ENCODE measurements at regions not wholly inside any gene's neighbourhood (a gene's known extent, or its start where the extent isn't known, plus 50 kb on each side); places are given as distances from the start of the nearest gene placed in this dataset.

DNA sequence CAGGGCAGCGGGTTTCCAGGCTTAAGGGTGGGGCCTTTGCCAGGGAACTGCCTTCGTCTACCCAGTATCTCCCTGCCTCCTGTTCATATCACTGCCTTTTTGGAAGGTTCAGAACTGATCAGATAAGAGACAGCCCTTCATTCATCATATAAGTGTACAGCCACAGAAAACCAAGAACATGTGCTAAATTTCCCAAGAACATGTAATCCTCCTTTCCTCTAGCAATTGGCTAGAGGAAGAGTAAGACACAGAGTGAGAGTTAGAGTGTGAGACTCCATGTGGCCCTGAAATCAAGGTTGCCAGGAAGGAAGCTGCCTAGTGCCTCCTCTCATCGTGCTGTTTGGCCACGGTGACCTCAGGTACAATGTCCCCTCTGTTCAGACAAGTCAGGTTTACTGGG lies 770.9 kb downstream of the TNS3 start:
- RAD21 ChIA-PET (ENCODE audit: low non-redundant PET in 1 of 2, low total read pairs in 2 of 2, uncharacterized antibody in 2 of 2, unreplicated experiment in 2 of 2): no interaction called here
- DNase-seq (ENCODE audit: low read depth, low spot score): no peak
- no TSS peak for BruUV-seq (replicated peaks)
- no peak overlapping the region for H3K9ac ChIP-seq (ENCODE audit: low read length)
- no peak for TF ChIP-seq EZH2 (IDR thresholded peaks at IDR 0.05)
- no peaks in the 10 kb centered on the region for H3K9me2 ChIP-seq (ENCODE audit: insufficient read depth)
- CTCF ChIA-PET: no interaction called here
- H3K4me3 ChIP-seq (replicated peaks in 1 of 2; ENCODE audit: low read depth in 1 of 2, low read length in 2 of 2): no peak overlapping the region
- no peak overlapping the region for H2AFZ ChIP-seq (ENCODE audit: low read depth, low read length, poor library complexity, severe bottlenecking)
- intact Hi-C loops (cut with micrococcal nuclease): no loop called here
- no peaks in the 10 kb centered on the region for H3K9me3 ChIP-seq (ENCODE audit: control insufficient read depth in 1 of 2, insufficient read depth in 1 of 2, low read depth in 1 of 2, low read length in 2 of 2)
- POLR2A ChIA-PET: no interaction called here
- H3K27ac ChIP-seq (ENCODE audit: low read depth, low read length): no peak overlapping the region
- no peaks in the 10 kb centered on the region for H3K27me3 ChIP-seq (ENCODE audit: insufficient read depth, low read length)
- H3K4me2 ChIP-seq (ENCODE audit: low read length): no peak overlapping the region
- no peaks in the 10 kb centered on the region for H4K20me1 ChIP-seq (ENCODE audit: insufficient read depth)
- H3K79me2 ChIP-seq (ENCODE audit: insufficient read depth, low read length): no peaks in the 10 kb centered on the region
- no peaks in the 10 kb centered on the region for H3K36me3 ChIP-seq (ENCODE audit: control insufficient read depth in 1 of 2, insufficient read depth in 2 of 2, low read length in 2 of 2)
- H3K4me1 ChIP-seq (ENCODE audit: control insufficient read depth in 1 of 2, insufficient read depth in 2 of 2, low read length in 2 of 2): 0 out of 4 replicates have a peak, but pooled peaks cover 0 to 4% of the 10 kb centered on the region in 2 experiments
- ATAC-seq: no peak

DNA sequence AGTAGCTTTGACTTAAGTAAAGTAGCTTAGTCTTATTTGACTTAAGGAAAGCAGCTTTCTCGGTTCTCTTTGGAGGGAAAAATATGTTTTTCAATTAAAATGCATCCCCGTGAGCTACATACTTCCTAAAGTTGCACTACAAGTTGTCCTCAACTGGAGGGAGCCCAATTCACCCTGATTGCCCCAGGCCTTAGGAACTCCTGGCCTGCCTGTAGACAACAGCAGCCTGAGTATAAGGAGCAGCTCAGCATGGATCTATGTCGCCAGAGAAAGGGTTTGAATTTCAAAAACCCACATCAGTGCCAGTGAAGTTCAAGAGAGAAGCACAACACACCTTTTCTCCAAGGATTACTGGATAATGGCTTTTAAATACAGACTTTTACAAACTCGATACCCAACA lies 772.0 kb downstream of the TNS3 start:
- ATAC-seq (no peak), DNase-seq (ENCODE audit: low read depth, low spot score) (no peak)
- H3K9me3 ChIP-seq (ENCODE audit: control insufficient read depth in 1 of 2, insufficient read depth in 1 of 2, low read depth in 1 of 2, low read length in 2 of 2): no peaks in the 10 kb centered on the region
- TF ChIP-seq EZH2phosphoT487 (IDR thresholded peaks at IDR 0.05; ENCODE audit: borderline replicate concordance) (no peak), ZFX (IDR thresholded peaks at IDR 0.05) (no peak), CEBPB (IDR thresholded peaks at IDR 0.05; ENCODE audit: low read depth) (no peak), SIN3A (IDR thresholded peaks at IDR 0.05; ENCODE audit: low read depth) (no peak), TCF7L2 (IDR thresholded peaks at IDR 0.05; ENCODE audit: borderline replicate concordance, extremely low read depth, insufficient read depth, insufficient read length) (no peak), RAD21 (IDR thresholded peaks at IDR 0.05; ENCODE audit: low read depth) (no peak), SP1 (IDR thresholded peaks at IDR 0.05; ENCODE audit: low read depth) (no peak), EZH2 (IDR thresholded peaks at IDR 0.05) (no peak)
- TF ChIP-seq, protein P1, sequence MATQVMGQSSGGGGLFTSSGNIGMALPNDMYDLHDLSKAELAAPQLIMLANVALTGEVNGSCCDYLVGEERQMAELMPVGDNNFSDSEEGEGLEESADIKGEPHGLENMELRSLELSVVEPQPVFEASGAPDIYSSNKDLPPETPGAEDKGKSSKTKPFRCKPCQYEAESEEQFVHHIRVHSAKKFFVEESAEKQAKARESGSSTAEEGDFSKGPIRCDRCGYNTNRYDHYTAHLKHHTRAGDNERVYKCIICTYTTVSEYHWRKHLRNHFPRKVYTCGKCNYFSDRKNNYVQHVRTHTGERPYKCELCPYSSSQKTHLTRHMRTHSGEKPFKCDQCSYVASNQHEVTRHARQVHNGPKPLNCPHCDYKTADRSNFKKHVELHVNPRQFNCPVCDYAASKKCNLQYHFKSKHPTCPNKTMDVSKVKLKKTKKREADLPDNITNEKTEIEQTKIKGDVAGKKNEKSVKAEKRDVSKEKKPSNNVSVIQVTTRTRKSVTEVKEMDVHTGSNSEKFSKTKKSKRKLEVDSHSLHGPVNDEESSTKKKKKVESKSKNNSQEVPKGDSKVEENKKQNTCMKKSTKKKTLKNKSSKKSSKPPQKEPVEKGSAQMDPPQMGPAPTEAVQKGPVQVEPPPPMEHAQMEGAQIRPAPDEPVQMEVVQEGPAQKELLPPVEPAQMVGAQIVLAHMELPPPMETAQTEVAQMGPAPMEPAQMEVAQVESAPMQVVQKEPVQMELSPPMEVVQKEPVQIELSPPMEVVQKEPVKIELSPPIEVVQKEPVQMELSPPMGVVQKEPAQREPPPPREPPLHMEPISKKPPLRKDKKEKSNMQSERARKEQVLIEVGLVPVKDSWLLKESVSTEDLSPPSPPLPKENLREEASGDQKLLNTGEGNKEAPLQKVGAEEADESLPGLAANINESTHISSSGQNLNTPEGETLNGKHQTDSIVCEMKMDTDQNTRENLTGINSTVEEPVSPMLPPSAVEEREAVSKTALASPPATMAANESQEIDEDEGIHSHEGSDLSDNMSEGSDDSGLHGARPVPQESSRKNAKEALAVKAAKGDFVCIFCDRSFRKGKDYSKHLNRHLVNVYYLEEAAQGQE (IDR thresholded peaks at IDR 0.05; ENCODE audit: low read depth): no peak
- TF ChIP-seq, protein P2, sequence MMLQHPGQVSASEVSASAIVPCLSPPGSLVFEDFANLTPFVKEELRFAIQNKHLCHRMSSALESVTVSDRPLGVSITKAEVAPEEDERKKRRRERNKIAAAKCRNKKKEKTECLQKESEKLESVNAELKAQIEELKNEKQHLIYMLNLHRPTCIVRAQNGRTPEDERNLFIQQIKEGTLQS (IDR thresholded peaks at IDR 0.05): no peak
- TF ChIP-seq, protein P3, sequence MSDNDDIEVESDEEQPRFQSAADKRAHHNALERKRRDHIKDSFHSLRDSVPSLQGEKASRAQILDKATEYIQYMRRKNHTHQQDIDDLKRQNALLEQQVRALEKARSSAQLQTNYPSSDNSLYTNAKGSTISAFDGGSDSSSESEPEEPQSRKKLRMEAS (IDR thresholded peaks at IDR 0.05): no peak
- TF ChIP-seq, protein P4, sequence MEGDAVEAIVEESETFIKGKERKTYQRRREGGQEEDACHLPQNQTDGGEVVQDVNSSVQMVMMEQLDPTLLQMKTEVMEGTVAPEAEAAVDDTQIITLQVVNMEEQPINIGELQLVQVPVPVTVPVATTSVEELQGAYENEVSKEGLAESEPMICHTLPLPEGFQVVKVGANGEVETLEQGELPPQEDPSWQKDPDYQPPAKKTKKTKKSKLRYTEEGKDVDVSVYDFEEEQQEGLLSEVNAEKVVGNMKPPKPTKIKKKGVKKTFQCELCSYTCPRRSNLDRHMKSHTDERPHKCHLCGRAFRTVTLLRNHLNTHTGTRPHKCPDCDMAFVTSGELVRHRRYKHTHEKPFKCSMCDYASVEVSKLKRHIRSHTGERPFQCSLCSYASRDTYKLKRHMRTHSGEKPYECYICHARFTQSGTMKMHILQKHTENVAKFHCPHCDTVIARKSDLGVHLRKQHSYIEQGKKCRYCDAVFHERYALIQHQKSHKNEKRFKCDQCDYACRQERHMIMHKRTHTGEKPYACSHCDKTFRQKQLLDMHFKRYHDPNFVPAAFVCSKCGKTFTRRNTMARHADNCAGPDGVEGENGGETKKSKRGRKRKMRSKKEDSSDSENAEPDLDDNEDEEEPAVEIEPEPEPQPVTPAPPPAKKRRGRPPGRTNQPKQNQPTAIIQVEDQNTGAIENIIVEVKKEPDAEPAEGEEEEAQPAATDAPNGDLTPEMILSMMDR (IDR thresholded peaks at IDR 0.05 in 2 of 3, conservative IDR thresholded peaks at IDR 0.05 in 1 of 3; ENCODE audit: borderline replicate concordance in 1 of 3, insufficient read depth in 1 of 3, low read depth in 2 of 3, low read length in 2 of 3): no peak
- H4K20me1 ChIP-seq (ENCODE audit: insufficient read depth): no peaks in the 10 kb centered on the region
- 0 out of 4 replicates have a peak, but pooled peaks cover 0 to 4% of the 10 kb centered on the region in 2 experiments for H3K4me1 ChIP-seq (ENCODE audit: control insufficient read depth in 1 of 2, insufficient read depth in 2 of 2, low read length in 2 of 2)
- no peak overlapping the region for H3K27ac ChIP-seq (ENCODE audit: low read depth, low read length)
- H2AFZ ChIP-seq (ENCODE audit: low read depth, low read length, poor library complexity, severe bottlenecking): no peak overlapping the region
- CTCF ChIA-PET: no interaction called here
- no peak overlapping the region for H3K4me3 ChIP-seq (replicated peaks in 1 of 2; ENCODE audit: low read depth in 1 of 2, low read length in 2 of 2)
- H3K9me2 ChIP-seq (ENCODE audit: insufficient read depth): no peaks in the 10 kb centered on the region
- no peaks in the 10 kb centered on the region for H3K79me2 ChIP-seq (ENCODE audit: insufficient read depth, low read length)
- no peak overlapping the region for H3K4me2 ChIP-seq (ENCODE audit: low read length)
- H3K27me3 ChIP-seq (ENCODE audit: insufficient read depth, low read length): no peaks in the 10 kb centered on the region
- RAD21 ChIA-PET (ENCODE audit: low non-redundant PET in 1 of 2, low total read pairs in 2 of 2, uncharacterized antibody in 2 of 2, unreplicated experiment in 2 of 2): no interaction called here
- POLR2A ChIA-PET: no interaction called here
- H3K36me3 ChIP-seq (ENCODE audit: control insufficient read depth in 1 of 2, insufficient read depth in 2 of 2, low read length in 2 of 2): no peaks in the 10 kb centered on the region
- intact Hi-C loops (cut with micrococcal nuclease): no loop called here
- no TSS peak for BruUV-seq (replicated peaks)
- H3K9ac ChIP-seq (ENCODE audit: low read length): no peak overlapping the region
